ENCODE measurements at regions not wholly inside any gene's neighbourhood (a gene's known extent, or its start where the extent isn't known, plus 50 kb on each side); places are given as distances from the start of the nearest gene placed in this dataset.

- DNase-seq, result no peak
Measured at GRCh38 chr3:153001210-153002078, 160.6 kb upstream of the RAP2B start.

GRCh38 chr3:153003441-153003840 lies 158.6 kb upstream of the RAP2B start:
- H3K27ac ChIP-seq (ENCODE audit: low read length), result no peak overlapping the region
- no peaks in the 10 kb centered on the region for H3F3A ChIP-seq (ENCODE audit: insufficient read depth, low read length)
- H2AFZ ChIP-seq (ENCODE audit: low read length), result no peak overlapping the region
- TF ChIP-seq EZH2phosphoT487 (IDR thresholded peaks at IDR 0.05; ENCODE audit: low read length), result no peak
- TF ChIP-seq EZH2 (optimal IDR thresholded peaks at IDR 0.05; ENCODE audit: low read depth, low read length), result no peak
- no peak for TF ChIP-seq CTCF (IDR thresholded peaks at IDR 0.05; ENCODE audit: low read length)
- no peaks in the 10 kb centered on the region for H3K36me3 ChIP-seq (replicated peaks; ENCODE audit: insufficient read depth, low read length)
- no peaks in the 10 kb centered on the region for H3K9me2 ChIP-seq (replicated peaks; ENCODE audit: insufficient read depth, low read length)
- no peak overlapping the region for H3K4me3 ChIP-seq (ENCODE audit: low read length)
- H4K20me1 ChIP-seq (ENCODE audit: insufficient read depth, low read length), result no peaks in the 10 kb centered on the region
- no peaks in the 10 kb centered on the region for H3K9me3 ChIP-seq (replicated peaks; ENCODE audit: insufficient read depth, low read length)
- DNase-seq, result no peak
- H3K4me1 ChIP-seq (ENCODE audit: low read length), result no peaks in the 10 kb centered on the region
- no peak overlapping the region for H3K4me2 ChIP-seq (ENCODE audit: low read depth, low read length)
- no peaks in the 10 kb centered on the region for H3K79me2 ChIP-seq (ENCODE audit: low read length)
- no peaks in the 10 kb centered on the region for H3K27me3 ChIP-seq (replicated peaks; ENCODE audit: insufficient read depth, low read length)
- H3K9ac ChIP-seq (ENCODE audit: low read length), result no peak overlapping the region

More at GRCh38 chr3:153001210-153002078, 160.6 kb upstream of the RAP2B start:
- no peak for TF ChIP-seq EZH2 (optimal IDR thresholded peaks at IDR 0.05; ENCODE audit: low read depth, low read length)
- no peak for TF ChIP-seq EZH2phosphoT487 (IDR thresholded peaks at IDR 0.05; ENCODE audit: low read length)
- TF ChIP-seq CTCF (IDR thresholded peaks at IDR 0.05; ENCODE audit: low read length), result no peak
- Histone ChIP-seq H3K4me2 (ENCODE audit: low read depth, low read length) (no peak overlapping the region), H3K4me3 (ENCODE audit: low read length) (no peak overlapping the region), H3K9me3 (replicated peaks; ENCODE audit: insufficient read depth, low read length) (no peaks in the 10 kb centered on the region), H3F3A (ENCODE audit: insufficient read depth, low read length) (no peaks in the 10 kb centered on the region), H3K27me3 (replicated peaks; ENCODE audit: insufficient read depth, low read length) (no peaks in the 10 kb centered on the region), H4K20me1 (ENCODE audit: insufficient read depth, low read length) (no peaks in the 10 kb centered on the region), H2AFZ (ENCODE audit: low read length) (no peak overlapping the region), H3K79me2 (ENCODE audit: low read length) (no peaks in the 10 kb centered on the region), H3K9ac (ENCODE audit: low read length) (no peak overlapping the region), H3K4me1 (ENCODE audit: low read length) (no peaks in the 10 kb centered on the region), H3K36me3 (replicated peaks; ENCODE audit: insufficient read depth, low read length) (no peaks in the 10 kb centered on the region), H3K27ac (ENCODE audit: low read length) (no peak overlapping the region), H3K9me2 (replicated peaks; ENCODE audit: insufficient read depth, low read length) (no peaks in the 10 kb centered on the region)

GRCh38 chr3:153003862-153004261 lies 158.2 kb upstream of the RAP2B start:
- H3K27me3 ChIP-seq (replicated peaks; ENCODE audit: insufficient read depth, low read length), result no peaks in the 10 kb centered on the region
- H2AFZ ChIP-seq (ENCODE audit: low read length), result no peak overlapping the region
- H3K4me2 ChIP-seq (ENCODE audit: low read depth, low read length), result no peak overlapping the region
- H3K27ac ChIP-seq (ENCODE audit: low read length), result no peak overlapping the region
- no peaks in the 10 kb centered on the region for H3K4me1 ChIP-seq (ENCODE audit: low read length)
- no peaks in the 10 kb centered on the region for H3F3A ChIP-seq (ENCODE audit: insufficient read depth, low read length)
- H3K9ac ChIP-seq (ENCODE audit: low read length), result no peak overlapping the region
- H3K9me2 ChIP-seq (replicated peaks; ENCODE audit: insufficient read depth, low read length), result no peaks in the 10 kb centered on the region
- H4K20me1 ChIP-seq (ENCODE audit: insufficient read depth, low read length), result no peaks in the 10 kb centered on the region
- no peaks in the 10 kb centered on the region for H3K9me3 ChIP-seq (replicated peaks; ENCODE audit: insufficient read depth, low read length)
- TF ChIP-seq CTCF (IDR thresholded peaks at IDR 0.05; ENCODE audit: low read length), result no peak
- no peak for TF ChIP-seq EZH2phosphoT487 (IDR thresholded peaks at IDR 0.05; ENCODE audit: low read length)
- no peak for TF ChIP-seq EZH2 (optimal IDR thresholded peaks at IDR 0.05; ENCODE audit: low read depth, low read length)
- no peaks in the 10 kb centered on the region for H3K36me3 ChIP-seq (replicated peaks; ENCODE audit: insufficient read depth, low read length)
- DNase-seq, result no peak
- H3K79me2 ChIP-seq (ENCODE audit: low read length), result no peaks in the 10 kb centered on the region
- H3K4me3 ChIP-seq (ENCODE audit: low read length), result no peak overlapping the region

Measured in MM.1S (cell line).